Caco-2 (cell line): ENCODE measurements at regions not wholly inside any gene's neighbourhood (a gene's known extent, or its start where the extent isn't known, plus 50 kb on each side); places are given as distances from the start of the nearest gene placed in this dataset.
A peak's percentile ranks its signal among the peaks of the same experiment; 100 is the strongest.

ENCODE experiments used
- BruUV-seq: library from RNA; stranded (reverse); fragments of 400-500 nt; replicated peaks from 2 replicates; lab custom pipeline; 2021; lab: Mats Ljungman, UMichigan
- CTCF ChIA-PET: fragments of 300-600 bp; sonication (Branson Sonifier 250); formaldehyde crosslinking; loops from one replicate; lab custom pipeline; 2022; ENCODE audit warnings: antibody characterized with exemption; lab: Charles Lee
- POLR2A ChIA-PET: fragments of 300-600 bp; sonication (Branson Sonifier 250); formaldehyde crosslinking; loops from one replicate; lab custom pipeline; 2022; ENCODE audit warnings: antibody characterized with exemption; lab: Charles Lee
- DNase-seq, 2 experiments: peaks; one replicate each; pipeline versions ENCODE4 v3.0.0 to v3.0.0-alpha.2; 2020 to 2022
- H3K27me3 ChIP-seq: replicated peaks from 2 replicates; pipeline ENCODE4 v1.6.0; 2011; ENCODE audit warnings: low read length; ENCODE audit not compliant: control insufficient read depth, insufficient read depth
- H3K36me3 ChIP-seq: 2 replicates; pipeline ENCODE4 v1.5.1; 2011; ENCODE audit warnings: low read length; ENCODE audit not compliant: control insufficient read depth, insufficient read depth
- H3K4me1 ChIP-seq: fragments of 250-450 bp; sonication (Bioruptor Pico); 2 replicates; pipeline ENCODE4 v1.5.1; 2020; ENCODE audit warnings: mild to moderate bottlenecking
- H3K4me3 ChIP-seq: 2 replicates; pipeline ENCODE4 v1.5.1; 2011; ENCODE audit warnings: low read depth, mild to moderate bottlenecking, control low read depth, low read length
- H3K9me3 ChIP-seq: fragments of 250-450 bp; sonication (Bioruptor Pico); 2 replicates; pipeline ENCODE4 v1.5.1; 2020; ENCODE audit warnings: mild to moderate bottlenecking, moderate library complexity
- H3K27ac Mint-ChIP-seq: one replicate; pipeline ENCODE4 v1.8.0; 2022; ENCODE audit warnings: mixed read lengths; ENCODE audit not compliant: unreplicated experiment
- H3K27me3 Mint-ChIP-seq: one replicate; pipeline ENCODE4 v1.8.0; 2022; ENCODE audit warnings: mixed read lengths; ENCODE audit not compliant: insufficient read depth, unreplicated experiment
- H3K36me3 Mint-ChIP-seq: one replicate; pipeline ENCODE4 v1.8.0; 2022; ENCODE audit warnings: mild to moderate bottlenecking, mixed read lengths; ENCODE audit not compliant: insufficient read depth, unreplicated experiment
- H3K4me1 Mint-ChIP-seq: one replicate; pipeline ENCODE4 v1.8.0; 2022; ENCODE audit warnings: low read depth, mixed read lengths; ENCODE audit not compliant: unreplicated experiment
- H3K4me3 Mint-ChIP-seq: one replicate; pipeline ENCODE4 v1.8.0; 2022; ENCODE audit warnings: mild to moderate bottlenecking, moderate library complexity, mixed read lengths; ENCODE audit not compliant: unreplicated experiment
- H3K9me3 Mint-ChIP-seq: one replicate; pipeline ENCODE4 v1.8.0; 2022; ENCODE audit warnings: mixed read lengths; ENCODE audit not compliant: unreplicated experiment
- CTCF ChIP-seq, 2 experiments: fragments of 200-600 bp in 1 of 2; IDR thresholded peaks; 1 replicate in 1 of 2; 2 replicates in 1 of 2; pipeline versions ENCODE4 v1.5.1 to v1.8.0; 2011 to 2022; ENCODE audit warnings: antibody characterized with exemption in 1 of 2, control low read depth in 1 of 2, inconsistent platforms in 1 of 2, low read depth in 1 of 2, low read length in 1 of 2, mild to moderate bottlenecking in 1 of 2, moderate library complexity in 1 of 2; ENCODE audit not compliant: insufficient read depth in 1 of 2, severe bottlenecking in 1 of 2, unreplicated experiment in 1 of 2
- intact Hi-C: fragments of 100-400 bp; cut with micrococcal nuclease; formaldehyde crosslinking; loops from one replicate; pipeline ENCODE4 v1.10.0; 2022; ENCODE audit not compliant: unreplicated experiment

GRCh38 chr2:9693196-9693491 lies 62.3 kb upstream of the YWHAQ start:
- Mint-ChIP-seq H3K9me3 (no peaks in the 10 kb centered on the region), H3K4me1 (peaks cover 16% of the 10 kb centered on the region), H3K4me3 (no peak overlapping the region), H3K27me3 (no peaks in the 10 kb centered on the region), H3K36me3 (no peaks in the 10 kb centered on the region), H3K27ac (no peak overlapping the region)
- CTCF ChIA-PET: no interaction called here
- no peak for TF ChIP-seq CTCF (IDR thresholded peaks at IDR 0.05; ENCODE audit: insufficient read depth in 1 of 2, low read depth in 1 of 2, low read length in 1 of 2, severe bottlenecking in 1 of 2, unreplicated experiment in 1 of 2)
- Histone ChIP-seq H3K4me3 (no peak overlapping the region), H3K27me3 (no peaks in the 10 kb centered on the region), H3K4me1 (peaks cover 27% of the 10 kb centered on the region), H3K36me3 (no peaks in the 10 kb centered on the region), H3K9me3 (no peaks in the 10 kb centered on the region)
- no peak for DNase-seq
- BruUV-seq: no TSS peak
- POLR2A ChIA-PET: interaction anchor here (0.8 kb wide), 1 partner anchor 62 kb away, joined by 3 read pairs; the partner anchor contains the start of gene YWHAQ
- intact Hi-C loops: no loop called here

GRCh38 chr2:9693646-9694045 lies 62.8 kb upstream of the YWHAQ start:
- Histone ChIP-seq H3K27me3 (no peaks in the 10 kb centered on the region), H3K4me3 (no peak overlapping the region), H3K4me1 (peaks cover 29% of the 10 kb centered on the region), H3K36me3 (no peaks in the 10 kb centered on the region), H3K9me3 (no peaks in the 10 kb centered on the region)
- Mint-ChIP-seq H3K27me3 (no peaks in the 10 kb centered on the region), H3K27ac (no peak overlapping the region), H3K4me3 (no peak overlapping the region), H3K36me3 (no peaks in the 10 kb centered on the region), H3K9me3 (no peaks in the 10 kb centered on the region), H3K4me1 (peaks cover 19% of the 10 kb centered on the region)
- intact Hi-C loops: no loop called here
- no TSS peak for BruUV-seq
- CTCF ChIA-PET: no interaction called here
- no peak for TF ChIP-seq CTCF (IDR thresholded peaks at IDR 0.05; ENCODE audit: insufficient read depth in 1 of 2, low read depth in 1 of 2, low read length in 1 of 2, severe bottlenecking in 1 of 2, unreplicated experiment in 1 of 2)
- POLR2A ChIA-PET: no interaction called here
- DNase-seq: no peak

- Histone ChIP-seq H3K4me1 (peaks cover 37% of the 10 kb centered on the region), H3K36me3 (no peaks in the 10 kb centered on the region), H3K9me3 (no peaks in the 10 kb centered on the region), H3K27me3 (no peaks in the 10 kb centered on the region), H3K4me3 (no peak overlapping the region)
- Mint-ChIP-seq H3K4me3 (no peak overlapping the region), H3K9me3 (no peaks in the 10 kb centered on the region), H3K27me3 (no peaks in the 10 kb centered on the region), H3K4me1 (peaks cover 19% of the 10 kb centered on the region), H3K36me3 (no peaks in the 10 kb centered on the region), H3K27ac (peak overlapping the region; percentile 88)
- ChIA-PET CTCF (interaction anchor here (0.6 kb wide), 1 partner anchor 139 kb away, joined by 3 read pairs; the partner anchor contains the start of gene ADAM17), POLR2A (interaction anchor here (1.9 kb wide), 1 partner anchor 64 kb away, joined by 13 read pairs; the partner anchor contains the start of gene YWHAQ)
- intact Hi-C loops: no loop called here
- no peak for DNase-seq
- TF ChIP-seq CTCF (IDR thresholded peaks at IDR 0.05; ENCODE audit: insufficient read depth in 1 of 2, low read depth in 1 of 2, low read length in 1 of 2, severe bottlenecking in 1 of 2, unreplicated experiment in 1 of 2): no peak
- no TSS peak for BruUV-seq
Measured at GRCh38 chr2:9694661-9695234, 64.0 kb upstream of the YWHAQ start.
